Right lobe of liver (tissue), 6 donors: ENCODE measurements at regions not wholly inside any gene's neighbourhood (a gene's known extent, or its start where the extent isn't known, plus 50 kb on each side); places are given as distances from the start of the nearest gene placed in this dataset.

Source experiments
- ATAC-seq, 4 donors: fragments of 200-7000 bp; cut with Tn5 transposase; one replicate each; pipeline ENCODE4 v1.9.1; 2020; ENCODE audit warnings: mild to moderate bottlenecking in 4 of 4, moderate library complexity in 4 of 4
- DNase-seq, 3 donors: peaks; one replicate each; pipeline ENCODE4 v3.0.0-alpha.2; 2020
- H3K27ac ChIP-seq, 3 donors: fragments of 200-600 bp; one replicate each; pipeline ENCODE4 v1.8.0; 2022
- H3K27me3 ChIP-seq, 2 donors: fragments of 200-600 bp; one replicate each; pipeline ENCODE4 v1.8.0; 2022
- H3K36me3 ChIP-seq, 4 donors: fragments of 200-600 bp; sonication (generic) in 1 of 4; one replicate each; pipeline versions ENCODE4 v1.5.1 to v1.8.0; 2017 to 2022; ENCODE audit warnings: control low read depth in 1 of 4
- H3K4me1 ChIP-seq, 4 donors: fragments of 200-600 bp; sonication (generic) in 1 of 4; one replicate each; pipeline versions ENCODE4 v1.5.1 to v1.8.0; 2017 to 2022; ENCODE audit warnings: control low read depth in 1 of 4
- H3K4me3 ChIP-seq, 3 donors: fragments of 200-600 bp; one replicate each; pipeline ENCODE4 v1.8.0; 2022
- H3K9me3 ChIP-seq, 4 donors: fragments of 200-600 bp; sonication (generic) in 1 of 4; one replicate each; pipeline versions ENCODE4 v1.5.1 to v1.8.0; 2017 to 2022; ENCODE audit warnings: control low read depth in 1 of 4
- POLR2A ChIP-seq: fragments of 450-650 bp; IDR thresholded peaks from one replicate; pipeline ENCODE4 v1.6.1; 2017; ENCODE audit warnings: antibody characterized with exemption, mild to moderate bottlenecking
- WGBS: methylation state at CpG from one replicate; pipeline ENCODE4 v1.1.6; 2018; ENCODE audit warnings: low coverage, low lambda C conversion rate; ENCODE audit not compliant: insufficient coverage; ENCODE audit errors: missing lambda C conversion rate; 5-methylcytosine and 5-hydroxymethylcytosine counted together
- intact Hi-C, 2 donors: fragments of 100-400 bp; cut with DNase I; formaldehyde crosslinking; loops; one replicate each; pipeline versions ENCODE4 v1.11.2 to v1.14.1; 2022
- TF ChIP-seq, protein P1 (sequence below), 4 donors: fragments of 200-600 bp in 3 of 4; fragments of 450-650 bp in 1 of 4; IDR thresholded peaks; one replicate each; pipeline versions ENCODE4 v1.5.1 to v1.8.0; 2016 to 2022; ENCODE audit warnings: antibody characterized with exemption in 4 of 4, mild to moderate bottlenecking in 2 of 4
- donor health status: DM: no; HTN: yes; CAD: no.
- donor health status: DM: no; HTN: no; CAD: no.
- donor health status: DM: no; HTN: no; CAD: no.
- donor health status: DM: no; HTN: yes; CAD: no.
- donor health status: DM: no; HTN: yes; CAD: no.

DNA sequence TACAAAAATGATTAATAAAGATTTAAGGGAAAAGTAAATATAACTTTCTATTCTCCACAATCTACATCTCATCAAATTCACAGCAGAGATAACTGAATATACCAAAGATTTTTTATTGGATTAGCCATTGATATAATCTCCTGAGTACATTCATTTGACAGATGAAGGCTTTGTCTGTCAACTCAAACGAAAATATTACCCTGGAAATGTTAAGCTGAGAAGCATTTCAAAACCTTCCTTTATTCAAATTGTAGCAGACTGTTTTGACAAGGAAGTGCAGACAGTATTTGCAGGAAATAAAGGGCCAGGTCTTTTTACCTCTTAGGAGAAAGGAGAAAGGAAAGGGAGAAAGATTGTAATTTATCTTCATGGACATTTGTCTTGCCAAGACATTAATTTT, 473.5 kb downstream of the TMEM182 start:
- 9% methylated on average over 1 of the region's 1 CpG for WGBS
- TF ChIP-seq POLR2A = no peak
- TF ChIP-seq, protein P1, sequence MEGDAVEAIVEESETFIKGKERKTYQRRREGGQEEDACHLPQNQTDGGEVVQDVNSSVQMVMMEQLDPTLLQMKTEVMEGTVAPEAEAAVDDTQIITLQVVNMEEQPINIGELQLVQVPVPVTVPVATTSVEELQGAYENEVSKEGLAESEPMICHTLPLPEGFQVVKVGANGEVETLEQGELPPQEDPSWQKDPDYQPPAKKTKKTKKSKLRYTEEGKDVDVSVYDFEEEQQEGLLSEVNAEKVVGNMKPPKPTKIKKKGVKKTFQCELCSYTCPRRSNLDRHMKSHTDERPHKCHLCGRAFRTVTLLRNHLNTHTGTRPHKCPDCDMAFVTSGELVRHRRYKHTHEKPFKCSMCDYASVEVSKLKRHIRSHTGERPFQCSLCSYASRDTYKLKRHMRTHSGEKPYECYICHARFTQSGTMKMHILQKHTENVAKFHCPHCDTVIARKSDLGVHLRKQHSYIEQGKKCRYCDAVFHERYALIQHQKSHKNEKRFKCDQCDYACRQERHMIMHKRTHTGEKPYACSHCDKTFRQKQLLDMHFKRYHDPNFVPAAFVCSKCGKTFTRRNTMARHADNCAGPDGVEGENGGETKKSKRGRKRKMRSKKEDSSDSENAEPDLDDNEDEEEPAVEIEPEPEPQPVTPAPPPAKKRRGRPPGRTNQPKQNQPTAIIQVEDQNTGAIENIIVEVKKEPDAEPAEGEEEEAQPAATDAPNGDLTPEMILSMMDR (IDR thresholded peaks at IDR 0.05) = no peak

DNA sequence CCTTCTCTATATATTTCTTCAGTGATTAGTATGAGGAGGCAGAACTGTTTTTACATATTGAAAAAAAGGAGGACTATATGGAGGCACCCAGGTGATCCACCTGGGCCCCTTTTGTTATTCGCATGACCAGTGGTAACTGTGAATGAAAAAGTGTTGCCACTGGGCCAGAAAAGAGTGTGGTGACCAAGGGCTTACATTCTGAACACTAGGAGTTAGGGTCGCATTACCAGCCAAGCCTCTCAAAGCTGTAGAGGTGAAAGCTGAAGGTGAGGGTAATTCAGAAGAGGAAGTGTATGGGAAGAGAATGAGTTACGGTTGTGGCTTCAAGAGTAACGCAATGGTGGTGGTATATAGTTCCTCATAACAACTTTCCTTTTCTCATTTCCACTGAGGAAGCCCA, 487.6 kb downstream of the TMEM182 start:
- 45% methylated on average over 4 of the region's 4 CpGs for WGBS
- ATAC-seq (no peak), DNase-seq (no peak)
- Histone ChIP-seq H3K27ac (no peak overlapping the region), H3K36me3 (no peaks in the 10 kb centered on the region), H3K4me1 (no peaks in the 10 kb centered on the region), H3K9me3 (no peaks in the 10 kb centered on the region), H3K4me3 (no peak overlapping the region), H3K27me3 (no peaks in the 10 kb centered on the region)
- intact Hi-C loops = no loop called here
- no peak for TF ChIP-seq POLR2A
- TF ChIP-seq, protein P1 (IDR thresholded peaks at IDR 0.05) = no peak

More for the DNA sequence above, 473.5 kb downstream of the TMEM182 start:
- Histone ChIP-seq H3K27me3 (no peaks in the 10 kb centered on the region), H3K9me3 (no peaks in the 10 kb centered on the region), H3K4me3 (no peak overlapping the region), H3K36me3 (no peaks in the 10 kb centered on the region), H3K4me1 (no peaks in the 10 kb centered on the region), H3K27ac (no peak overlapping the region)
- intact Hi-C loops = no loop called here
- DNase-seq = no peak
- ATAC-seq = no peak

DNA sequence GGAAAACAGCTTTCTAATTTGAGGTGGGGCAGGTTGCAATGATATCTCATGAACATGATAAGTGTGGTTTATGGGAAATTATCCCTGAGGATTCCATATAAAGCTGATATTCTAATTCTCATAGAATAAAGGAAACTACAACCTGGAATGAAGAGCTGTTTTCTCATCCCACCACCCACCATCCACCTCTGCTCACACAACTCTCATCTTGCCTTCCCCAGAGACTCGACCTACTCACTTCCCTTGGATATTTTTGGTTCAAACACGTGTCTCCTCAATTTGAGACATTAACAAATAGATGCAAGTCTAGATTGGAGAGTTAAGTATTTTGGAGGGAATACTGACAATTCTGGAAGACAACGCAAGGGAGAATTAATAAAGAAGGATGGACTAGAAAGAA, 490.9 kb downstream of the TMEM182 start:
- no peaks in the 10 kb centered on the region for H3K27me3 ChIP-seq
- 27% methylated on average over 3 of the region's 3 CpGs for WGBS
- no peak overlapping the region for H3K27ac ChIP-seq
- H3K36me3 ChIP-seq = no peaks in the 10 kb centered on the region
- TF ChIP-seq, protein P1 (IDR thresholded peaks at IDR 0.05) = no peak
- no peak for TF ChIP-seq POLR2A
- no peak for DNase-seq
- H3K9me3 ChIP-seq = no peaks in the 10 kb centered on the region
- H3K4me1 ChIP-seq = no peaks in the 10 kb centered on the region
- no peak for ATAC-seq
- H3K4me3 ChIP-seq = no peak overlapping the region
- intact Hi-C loops = no loop called here

DNA sequence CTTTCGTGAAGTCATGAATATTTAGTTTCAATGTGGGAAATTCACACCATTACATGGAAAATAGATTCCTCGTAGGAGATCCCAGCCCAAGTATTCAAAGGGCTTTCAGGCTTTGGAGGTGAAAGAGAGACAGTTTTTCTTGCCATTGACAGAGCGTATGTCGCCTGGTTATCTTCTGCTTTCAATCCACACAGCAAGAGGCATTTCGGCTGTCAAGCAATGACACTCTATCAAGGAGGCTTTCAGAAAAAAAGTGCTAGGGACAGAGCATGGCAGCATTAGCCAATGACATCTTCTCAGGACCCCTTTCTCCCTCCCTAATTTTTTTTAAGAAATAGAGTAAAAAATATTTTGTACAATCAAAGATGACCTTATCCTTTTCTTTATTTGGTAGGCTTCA, 492.8 kb downstream of the TMEM182 start:
- intact Hi-C loops = no loop called here
- 43% methylated on average over 5 of the region's 5 CpGs for WGBS
- Histone ChIP-seq H3K36me3 (no peaks in the 10 kb centered on the region), H3K9me3 (no peaks in the 10 kb centered on the region), H3K27ac (no peak overlapping the region), H3K27me3 (no peaks in the 10 kb centered on the region), H3K4me3 (no peak overlapping the region), H3K4me1 (no peaks in the 10 kb centered on the region)
- DNase-seq (no peak), ATAC-seq (no peak)
- no peak for TF ChIP-seq POLR2A
- TF ChIP-seq, protein P1 (IDR thresholded peaks at IDR 0.05) = no peak
